SU-DHL-6 (cell line): ENCODE measurements at regions not wholly inside any gene's neighbourhood (a gene's known extent, or its start where the extent isn't known, plus 50 kb on each side); places are given as distances from the start of the nearest gene placed in this dataset.
"Not testable (repeated sequence)": the region's sequence is repeated elsewhere in the genome, so short reads cannot be mapped to it uniquely, and the experiment has no call there.

ENCODE experiments used
- H2AFZ ChIP-seq: fragments of 200-600 bp; sonication (generic); 2 replicates; pipeline ENCODE4 v1.6.1; 2014; ENCODE audit warnings: low read depth, mild to moderate bottlenecking, moderate library complexity, mixed read lengths, antibody characterized with exemption, low read length; ENCODE audit not compliant: severe bottlenecking
- H3F3A ChIP-seq: fragments of 200-600 bp; shearing (Covaris generic); 2 replicates; pipeline ENCODE4 v1.6.0; 2016; ENCODE audit warnings: antibody characterized with exemption, mild to moderate bottlenecking; ENCODE audit not compliant: insufficient read depth
- H3K27ac ChIP-seq: fragments of 200-600 bp; sonication (generic); 2 replicates; pipeline ENCODE4 v1.5.1; 2016; ENCODE audit warnings: low read depth, mild to moderate bottlenecking, low read length, moderate library complexity, mixed read lengths
- H3K27me3 ChIP-seq: fragments of 200-600 bp; sonication (generic), shearing (Covaris generic); 2 replicates; pipeline ENCODE4 v1.6.0; 2014; ENCODE audit warnings: mild to moderate bottlenecking, low read length
- H3K36me3 ChIP-seq: fragments of 200-600 bp; sonication (generic); 2 replicates; pipeline ENCODE4 v1.6.1; 2014; ENCODE audit warnings: mild to moderate bottlenecking, low read length, mixed read lengths
- H3K4me2 ChIP-seq: fragments of 300-600, 200-600 bp; shearing (Covaris generic), sonication (generic); 2 replicates; pipeline ENCODE4 v1.6.0; 2014; ENCODE audit warnings: low read length, low read depth, mild to moderate bottlenecking; ENCODE audit not compliant: poor library complexity, severe bottlenecking
- H3K4me3 ChIP-seq: fragments of 200-600 bp; sonication (generic); 2 replicates; pipeline ENCODE4 v1.5.1; 2014; ENCODE audit warnings: antibody characterized with exemption, low read length, mild to moderate bottlenecking, mixed read lengths; ENCODE audit not compliant: insufficient read depth, poor library complexity, severe bottlenecking
- H3K79me2 ChIP-seq: fragments of 200-600 bp; sonication (generic); 2 replicates; pipeline ENCODE4 v1.6.1; 2014; ENCODE audit warnings: mild to moderate bottlenecking, low read length, moderate library complexity; ENCODE audit not compliant: insufficient read depth
- H3K9ac ChIP-seq: fragments of 200-600 bp; sonication (generic); 2 replicates; pipeline ENCODE4 v1.7.0; 2014; ENCODE audit warnings: mild to moderate bottlenecking, low read length
- H3K9me2 ChIP-seq: fragments of 200-600 bp; sonication (generic); replicated peaks from 2 replicates; pipeline ENCODE4 v1.6.1; 2014; ENCODE audit warnings: low read length; ENCODE audit not compliant: insufficient read depth
- H3K9me3 ChIP-seq: fragments of 200-600 bp; sonication (generic); 2 replicates; pipeline ENCODE4 v1.6.1; 2014; ENCODE audit warnings: low read length, mixed read lengths; ENCODE audit not compliant: insufficient read depth
- H4K20me1 ChIP-seq: fragments of 200-600 bp; sonication (generic); 2 replicates; pipeline ENCODE4 v1.6.1; 2014; ENCODE audit warnings: low read depth, mild to moderate bottlenecking, antibody characterized with exemption, low read length, moderate library complexity, mixed read lengths
- EZH2phosphoT487 ChIP-seq: fragments of 200-600 bp; sonication (generic), shearing (Covaris generic); conservative IDR thresholded peaks from 2 replicates; pipeline ENCODE4 v1.6.1; 2018; ENCODE audit warnings: mild to moderate bottlenecking, antibody characterized with exemption, low read length, moderate library complexity, mixed read lengths
- TF ChIP-seq, protein P1 (sequence below): fragments of 200-600 bp; sonication (generic); IDR thresholded peaks from one replicate; pipeline ENCODE4 v1.5.1; 2017; ENCODE audit warnings: antibody characterized with exemption, mild to moderate bottlenecking, low read length, moderate library complexity; ENCODE audit not compliant: insufficient read depth, poor library complexity, severe bottlenecking

- H4K20me1 ChIP-seq, result no peaks in the 10 kb centered on the region
- no peaks in the 10 kb centered on the region for H3K27me3 ChIP-seq
- no peak overlapping the region for H3K4me3 ChIP-seq
- H3K27ac ChIP-seq, result no peak overlapping the region
- TF ChIP-seq, protein P1, sequence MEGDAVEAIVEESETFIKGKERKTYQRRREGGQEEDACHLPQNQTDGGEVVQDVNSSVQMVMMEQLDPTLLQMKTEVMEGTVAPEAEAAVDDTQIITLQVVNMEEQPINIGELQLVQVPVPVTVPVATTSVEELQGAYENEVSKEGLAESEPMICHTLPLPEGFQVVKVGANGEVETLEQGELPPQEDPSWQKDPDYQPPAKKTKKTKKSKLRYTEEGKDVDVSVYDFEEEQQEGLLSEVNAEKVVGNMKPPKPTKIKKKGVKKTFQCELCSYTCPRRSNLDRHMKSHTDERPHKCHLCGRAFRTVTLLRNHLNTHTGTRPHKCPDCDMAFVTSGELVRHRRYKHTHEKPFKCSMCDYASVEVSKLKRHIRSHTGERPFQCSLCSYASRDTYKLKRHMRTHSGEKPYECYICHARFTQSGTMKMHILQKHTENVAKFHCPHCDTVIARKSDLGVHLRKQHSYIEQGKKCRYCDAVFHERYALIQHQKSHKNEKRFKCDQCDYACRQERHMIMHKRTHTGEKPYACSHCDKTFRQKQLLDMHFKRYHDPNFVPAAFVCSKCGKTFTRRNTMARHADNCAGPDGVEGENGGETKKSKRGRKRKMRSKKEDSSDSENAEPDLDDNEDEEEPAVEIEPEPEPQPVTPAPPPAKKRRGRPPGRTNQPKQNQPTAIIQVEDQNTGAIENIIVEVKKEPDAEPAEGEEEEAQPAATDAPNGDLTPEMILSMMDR, result no peak
- no peak for TF ChIP-seq EZH2phosphoT487
- H3K4me2 ChIP-seq, result no peak overlapping the region
- no peaks in the 10 kb centered on the region for H3K9me2 ChIP-seq
- H2AFZ ChIP-seq, result no peak overlapping the region
- H3K9ac ChIP-seq, result no peak overlapping the region
- no peaks in the 10 kb centered on the region for H3K9me3 ChIP-seq
- H3F3A ChIP-seq, result no peaks in the 10 kb centered on the region
- H3K79me2 ChIP-seq, result no peaks in the 10 kb centered on the region
- no peaks in the 10 kb centered on the region for H3K36me3 ChIP-seq
These were observed 88.2 kb upstream of the GPR50 start for GRCh38 chrX:151088221-151088620.

GRCh38 chrX:151099001-151099400 lies 77.4 kb upstream of the GPR50 start:
- Histone ChIP-seq H3K4me2 (no peak overlapping the region), H3K36me3 (no peaks in the 10 kb centered on the region), H2AFZ (no peak overlapping the region), H3K27ac (no peak overlapping the region), H4K20me1 (no peaks in the 10 kb centered on the region), H3K79me2 (no peaks in the 10 kb centered on the region), H3K9me2 (no peaks in the 10 kb centered on the region), H3K4me3 (no peak overlapping the region), H3F3A (no peaks in the 10 kb centered on the region), H3K27me3 (no peaks in the 10 kb centered on the region), H3K9me3 (no peaks in the 10 kb centered on the region), H3K9ac (no peak overlapping the region)
- no peak for TF ChIP-seq EZH2phosphoT487

GRCh38 chrX:151100799-151101198 lies 75.6 kb upstream of the GPR50 start:
- Histone ChIP-seq H3F3A (no peaks in the 10 kb centered on the region), H3K79me2 (no peaks in the 10 kb centered on the region), H3K27ac (no peak overlapping the region), H3K9me2 (no peaks in the 10 kb centered on the region), H3K36me3 (no peaks in the 10 kb centered on the region), H3K4me3 (no peak overlapping the region), H3K4me2 (no peak overlapping the region), H3K27me3 (no peaks in the 10 kb centered on the region), H3K9me3 (no peaks in the 10 kb centered on the region), H2AFZ (no peak overlapping the region), H4K20me1 (no peaks in the 10 kb centered on the region), H3K9ac (no peak overlapping the region)
- TF ChIP-seq, protein P1, result no peak
- no peak for TF ChIP-seq EZH2phosphoT487

- not testable (repeated sequence) for H3K36me3 ChIP-seq, H3K4me3 ChIP-seq, H3K4me2 ChIP-seq
These were observed 63.2 kb upstream of the GPR50 start for GRCh38 chrX:151113200-151113599.

More at GRCh38 chrX:151113200-151113599, 63.2 kb upstream of the GPR50 start:
- H3K9me3 ChIP-seq, H3K79me2 ChIP-seq, H3K27me3 ChIP-seq, H3F3A ChIP-seq, H3K9ac ChIP-seq, H4K20me1 ChIP-seq, H3K9me2 ChIP-seq, H3K27ac ChIP-seq, H2AFZ ChIP-seq: not testable (repeated sequence)
